ENCODE measurements at regions not wholly inside any gene's neighbourhood (a gene's known extent, or its start where the extent isn't known, plus 50 kb on each side); places are given as distances from the start of the nearest gene placed in this dataset.

DNA sequence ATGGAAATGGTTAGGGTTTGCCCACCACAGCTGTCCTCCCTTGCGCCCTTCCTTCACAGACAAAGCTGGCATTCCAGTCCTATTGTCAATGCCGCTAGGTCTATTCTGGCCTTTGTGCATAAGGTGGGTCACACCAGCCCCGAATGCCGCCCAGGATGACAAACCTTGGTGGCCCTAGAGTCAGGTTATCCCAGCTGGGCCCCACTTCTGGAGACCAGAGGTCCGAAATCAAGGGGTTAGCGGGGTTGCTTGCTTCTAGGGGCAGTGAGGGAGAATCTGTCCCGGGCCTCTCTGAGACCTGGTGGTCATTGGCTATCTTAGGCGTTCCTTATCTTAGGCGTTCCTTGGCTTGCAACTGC lies 472.1 kb downstream of the SOX9 start:
- Histone ChIP-seq H3K9me1 (replicated peaks; ENCODE audit: control insufficient read depth, extremely low read depth, insufficient read depth, low read length) (no peaks in the 10 kb centered on the region), H3K9me3 (replicated peaks; ENCODE audit: control insufficient read depth, insufficient read depth, low read length) (no peaks in the 10 kb centered on the region), H2AFZ (ENCODE audit: low read depth, low read length) (no peak overlapping the region), H3K36me3 (ENCODE audit: control insufficient read depth in 2 of 2, extremely low read depth in 1 of 2, insufficient read depth in 2 of 2, low read length in 2 of 2) (no peaks in the 10 kb centered on the region), H3K27ac (ENCODE audit: insufficient read depth, low read depth, low read length) (no peak overlapping the region), H3K79me2 (ENCODE audit: control insufficient read depth, insufficient read depth, low read length) (no peaks in the 10 kb centered on the region), H3K27me3 (ENCODE audit: control insufficient read depth in 2 of 2, insufficient read depth in 2 of 2, low read length in 2 of 2) (peaks cover 7 to 10% of the 10 kb centered on the region in 2 experiments), H3K4me2 (ENCODE audit: insufficient read depth, low read length) (no peak overlapping the region), H3K4me1 (ENCODE audit: control insufficient read depth, extremely low read depth, insufficient read depth, low read length) (peaks cover 4% of the 10 kb centered on the region), H4K20me1 (replicated peaks; ENCODE audit: control insufficient read depth, extremely low read depth, insufficient read depth, low read length) (no peaks in the 10 kb centered on the region), H3K9ac (replicated peaks; ENCODE audit: extremely low read depth, insufficient read depth, low read length) (no peak overlapping the region), H3K4me3 (replicated peaks in 1 of 3; ENCODE audit: insufficient read depth in 1 of 3, low read depth in 1 of 3, low read length in 3 of 3) (no peak overlapping the region)
- dilution Hi-C loops (cut with MboI; ENCODE audit: extremely low pct_ligation_motif_present, low sequenced_read_pairs) = no loop called here
- TF ChIP-seq GATA2 (IDR thresholded peaks at IDR 0.05; ENCODE audit: insufficient read depth, insufficient read length, low read depth, low read length) (no peak), JUN (IDR thresholded peaks at IDR 0.05; ENCODE audit: borderline replicate concordance, insufficient read depth, insufficient read length, low read depth) (no peak), MYC (IDR thresholded peaks at IDR 0.05; ENCODE audit: low read depth, low read length) (no peak), FOS (IDR thresholded peaks at IDR 0.05; ENCODE audit: borderline replicate concordance, insufficient read depth, low read length) (no peak), POLR2A (IDR thresholded peaks at IDR 0.05; ENCODE audit: low read depth, low read length) (no peak), EZH2 (IDR thresholded peaks at IDR 0.05; ENCODE audit: borderline replicate concordance, low read depth, low read length, severe bottlenecking) (no peak), POLR2AphosphoS5 (IDR thresholded peaks at IDR 0.05; ENCODE audit: insufficient read depth, low read depth, low read length) (no peak)
- TF ChIP-seq, protein P1, sequence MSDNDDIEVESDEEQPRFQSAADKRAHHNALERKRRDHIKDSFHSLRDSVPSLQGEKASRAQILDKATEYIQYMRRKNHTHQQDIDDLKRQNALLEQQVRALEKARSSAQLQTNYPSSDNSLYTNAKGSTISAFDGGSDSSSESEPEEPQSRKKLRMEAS (IDR thresholded peaks at IDR 0.05; ENCODE audit: insufficient read depth, insufficient read length) = no peak
- TF ChIP-seq, protein P2, sequence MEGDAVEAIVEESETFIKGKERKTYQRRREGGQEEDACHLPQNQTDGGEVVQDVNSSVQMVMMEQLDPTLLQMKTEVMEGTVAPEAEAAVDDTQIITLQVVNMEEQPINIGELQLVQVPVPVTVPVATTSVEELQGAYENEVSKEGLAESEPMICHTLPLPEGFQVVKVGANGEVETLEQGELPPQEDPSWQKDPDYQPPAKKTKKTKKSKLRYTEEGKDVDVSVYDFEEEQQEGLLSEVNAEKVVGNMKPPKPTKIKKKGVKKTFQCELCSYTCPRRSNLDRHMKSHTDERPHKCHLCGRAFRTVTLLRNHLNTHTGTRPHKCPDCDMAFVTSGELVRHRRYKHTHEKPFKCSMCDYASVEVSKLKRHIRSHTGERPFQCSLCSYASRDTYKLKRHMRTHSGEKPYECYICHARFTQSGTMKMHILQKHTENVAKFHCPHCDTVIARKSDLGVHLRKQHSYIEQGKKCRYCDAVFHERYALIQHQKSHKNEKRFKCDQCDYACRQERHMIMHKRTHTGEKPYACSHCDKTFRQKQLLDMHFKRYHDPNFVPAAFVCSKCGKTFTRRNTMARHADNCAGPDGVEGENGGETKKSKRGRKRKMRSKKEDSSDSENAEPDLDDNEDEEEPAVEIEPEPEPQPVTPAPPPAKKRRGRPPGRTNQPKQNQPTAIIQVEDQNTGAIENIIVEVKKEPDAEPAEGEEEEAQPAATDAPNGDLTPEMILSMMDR (IDR thresholded peaks at IDR 0.05; ENCODE audit: extremely low read depth in 1 of 2, insufficient read depth in 1 of 2, low read depth in 1 of 2, low read length in 2 of 2) = no peak
- CTCF ChIA-PET = interaction anchor here (1.5 kb wide), 1 partner anchor 36 kb away, joined by 3 read pairs; no protein-coding TSS in a partner anchor
- DNase-seq (ENCODE audit: low read depth, low spot score) (no peak), FAIRE-seq (no peak)
- POLR2A ChIA-PET = no interaction called here
- BruUV-seq (replicated peaks) = no TSS peak
- intact Hi-C loops (cut with micrococcal nuclease) = no loop called here
